RCC 7860 (cell line): ENCODE measurements at regions not wholly inside any gene's neighbourhood (a gene's known extent, or its start where the extent isn't known, plus 50 kb on each side); places are given as distances from the start of the nearest gene placed in this dataset.

Experiments used
- DNase-seq: peaks from one replicate; pipeline ENCODE4 v3.0.0-alpha.2; 2015; ENCODE audit warnings: low spot score
- FAIRE-seq: peaks from 2 replicates; lab custom pipeline; 2012; peaks lifted over from hg19 to GRCh38; lab: Jason Lieb, UNC

DNA sequence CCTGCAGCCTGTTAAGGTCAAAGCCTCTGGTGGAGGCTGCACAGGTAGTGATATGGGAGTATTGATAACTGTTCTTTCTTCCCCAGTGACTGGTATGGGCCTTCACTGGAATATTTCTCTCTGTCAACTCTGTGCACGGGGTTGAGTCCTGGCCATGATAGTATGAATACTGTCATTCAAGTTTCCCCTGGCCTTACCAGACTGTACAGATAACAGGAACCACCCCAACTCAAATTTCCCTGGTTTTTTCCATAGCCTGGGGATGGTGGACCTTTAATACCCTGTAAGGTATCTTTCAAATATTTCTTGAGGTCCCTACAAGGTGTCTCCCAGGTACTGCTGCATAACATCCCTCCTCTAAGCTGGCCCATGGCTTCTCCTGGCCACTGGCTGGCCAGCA, 51.4 kb upstream of the TNFAIP3 start:
- FAIRE-seq, result no peak

DNA sequence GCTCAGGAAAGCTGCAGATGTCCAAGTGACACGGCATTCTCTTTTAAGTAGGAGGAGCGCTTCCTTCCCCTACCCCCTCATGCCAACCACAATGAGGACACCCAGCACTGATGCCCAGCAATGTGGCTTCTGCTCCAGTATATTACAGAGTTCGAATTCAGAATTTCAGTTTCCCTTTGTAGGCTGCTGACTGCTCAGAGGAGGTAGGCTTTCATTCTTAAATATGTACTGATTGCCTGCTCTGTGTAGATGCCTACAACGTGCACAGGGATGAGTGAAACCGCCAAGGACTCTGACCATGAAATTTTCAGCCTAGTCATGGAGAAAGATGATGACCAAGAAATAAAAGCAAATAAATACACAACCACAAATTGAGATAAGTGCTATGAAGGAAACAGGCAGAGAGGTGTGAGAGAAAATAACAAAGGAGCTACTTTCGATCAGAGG, 50.9 kb upstream of the TNFAIP3 start:
- DNase-seq, result no peak
- no peak for FAIRE-seq

More for the DNA sequence above, 51.4 kb upstream of the TNFAIP3 start:
- no peak for DNase-seq

DNA sequence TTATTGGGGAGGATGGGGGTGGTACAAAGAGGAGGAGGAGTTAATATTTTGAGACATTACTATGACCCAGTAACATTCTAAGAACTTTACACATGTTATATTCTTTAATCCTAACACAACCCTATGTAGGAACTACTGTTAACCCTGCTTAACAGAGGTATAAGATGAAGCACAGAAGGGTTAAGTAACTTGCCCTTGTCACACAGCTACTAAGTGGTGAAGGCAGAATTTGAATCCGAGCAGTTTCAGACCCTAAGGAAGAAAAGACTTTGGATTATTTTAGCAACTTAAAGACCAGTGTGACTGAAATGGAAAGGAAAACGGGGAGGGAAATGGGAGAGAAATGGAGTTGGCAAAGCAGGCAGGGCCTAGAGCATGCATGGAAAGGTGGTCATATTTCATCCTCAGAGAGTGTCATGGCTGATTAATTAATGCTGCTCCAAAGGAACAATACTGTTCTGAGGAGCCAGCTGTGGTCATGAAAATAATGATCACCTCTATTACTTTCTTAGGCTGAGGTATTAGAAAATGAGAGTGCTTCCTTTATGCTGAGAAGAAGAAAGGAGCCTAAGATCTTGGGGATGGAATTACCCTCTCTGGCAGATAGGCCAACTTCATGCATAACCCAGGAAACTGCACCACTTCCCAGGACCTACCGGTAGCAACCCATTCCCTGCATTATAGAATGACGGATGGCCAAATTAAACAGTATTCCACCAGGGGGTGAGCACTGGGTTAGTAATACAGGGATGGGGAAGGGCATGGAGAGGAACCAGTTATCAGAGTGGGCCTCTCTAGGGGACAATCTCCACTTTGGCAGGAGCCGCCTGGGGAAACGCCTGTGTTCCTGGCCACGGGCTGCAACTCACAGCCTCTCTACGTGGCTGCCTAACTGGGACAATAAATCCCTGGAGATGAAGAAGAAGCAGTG, 50.1 kb upstream of the TNFAIP3 start:
- FAIRE-seq (no peak), DNase-seq (no peak)
